ENCODE measurements at regions not wholly inside any gene's neighbourhood (a gene's known extent, or its start where the extent isn't known, plus 50 kb on each side); places are given as distances from the start of the nearest gene placed in this dataset.

- TF ChIP-seq, protein P1, sequence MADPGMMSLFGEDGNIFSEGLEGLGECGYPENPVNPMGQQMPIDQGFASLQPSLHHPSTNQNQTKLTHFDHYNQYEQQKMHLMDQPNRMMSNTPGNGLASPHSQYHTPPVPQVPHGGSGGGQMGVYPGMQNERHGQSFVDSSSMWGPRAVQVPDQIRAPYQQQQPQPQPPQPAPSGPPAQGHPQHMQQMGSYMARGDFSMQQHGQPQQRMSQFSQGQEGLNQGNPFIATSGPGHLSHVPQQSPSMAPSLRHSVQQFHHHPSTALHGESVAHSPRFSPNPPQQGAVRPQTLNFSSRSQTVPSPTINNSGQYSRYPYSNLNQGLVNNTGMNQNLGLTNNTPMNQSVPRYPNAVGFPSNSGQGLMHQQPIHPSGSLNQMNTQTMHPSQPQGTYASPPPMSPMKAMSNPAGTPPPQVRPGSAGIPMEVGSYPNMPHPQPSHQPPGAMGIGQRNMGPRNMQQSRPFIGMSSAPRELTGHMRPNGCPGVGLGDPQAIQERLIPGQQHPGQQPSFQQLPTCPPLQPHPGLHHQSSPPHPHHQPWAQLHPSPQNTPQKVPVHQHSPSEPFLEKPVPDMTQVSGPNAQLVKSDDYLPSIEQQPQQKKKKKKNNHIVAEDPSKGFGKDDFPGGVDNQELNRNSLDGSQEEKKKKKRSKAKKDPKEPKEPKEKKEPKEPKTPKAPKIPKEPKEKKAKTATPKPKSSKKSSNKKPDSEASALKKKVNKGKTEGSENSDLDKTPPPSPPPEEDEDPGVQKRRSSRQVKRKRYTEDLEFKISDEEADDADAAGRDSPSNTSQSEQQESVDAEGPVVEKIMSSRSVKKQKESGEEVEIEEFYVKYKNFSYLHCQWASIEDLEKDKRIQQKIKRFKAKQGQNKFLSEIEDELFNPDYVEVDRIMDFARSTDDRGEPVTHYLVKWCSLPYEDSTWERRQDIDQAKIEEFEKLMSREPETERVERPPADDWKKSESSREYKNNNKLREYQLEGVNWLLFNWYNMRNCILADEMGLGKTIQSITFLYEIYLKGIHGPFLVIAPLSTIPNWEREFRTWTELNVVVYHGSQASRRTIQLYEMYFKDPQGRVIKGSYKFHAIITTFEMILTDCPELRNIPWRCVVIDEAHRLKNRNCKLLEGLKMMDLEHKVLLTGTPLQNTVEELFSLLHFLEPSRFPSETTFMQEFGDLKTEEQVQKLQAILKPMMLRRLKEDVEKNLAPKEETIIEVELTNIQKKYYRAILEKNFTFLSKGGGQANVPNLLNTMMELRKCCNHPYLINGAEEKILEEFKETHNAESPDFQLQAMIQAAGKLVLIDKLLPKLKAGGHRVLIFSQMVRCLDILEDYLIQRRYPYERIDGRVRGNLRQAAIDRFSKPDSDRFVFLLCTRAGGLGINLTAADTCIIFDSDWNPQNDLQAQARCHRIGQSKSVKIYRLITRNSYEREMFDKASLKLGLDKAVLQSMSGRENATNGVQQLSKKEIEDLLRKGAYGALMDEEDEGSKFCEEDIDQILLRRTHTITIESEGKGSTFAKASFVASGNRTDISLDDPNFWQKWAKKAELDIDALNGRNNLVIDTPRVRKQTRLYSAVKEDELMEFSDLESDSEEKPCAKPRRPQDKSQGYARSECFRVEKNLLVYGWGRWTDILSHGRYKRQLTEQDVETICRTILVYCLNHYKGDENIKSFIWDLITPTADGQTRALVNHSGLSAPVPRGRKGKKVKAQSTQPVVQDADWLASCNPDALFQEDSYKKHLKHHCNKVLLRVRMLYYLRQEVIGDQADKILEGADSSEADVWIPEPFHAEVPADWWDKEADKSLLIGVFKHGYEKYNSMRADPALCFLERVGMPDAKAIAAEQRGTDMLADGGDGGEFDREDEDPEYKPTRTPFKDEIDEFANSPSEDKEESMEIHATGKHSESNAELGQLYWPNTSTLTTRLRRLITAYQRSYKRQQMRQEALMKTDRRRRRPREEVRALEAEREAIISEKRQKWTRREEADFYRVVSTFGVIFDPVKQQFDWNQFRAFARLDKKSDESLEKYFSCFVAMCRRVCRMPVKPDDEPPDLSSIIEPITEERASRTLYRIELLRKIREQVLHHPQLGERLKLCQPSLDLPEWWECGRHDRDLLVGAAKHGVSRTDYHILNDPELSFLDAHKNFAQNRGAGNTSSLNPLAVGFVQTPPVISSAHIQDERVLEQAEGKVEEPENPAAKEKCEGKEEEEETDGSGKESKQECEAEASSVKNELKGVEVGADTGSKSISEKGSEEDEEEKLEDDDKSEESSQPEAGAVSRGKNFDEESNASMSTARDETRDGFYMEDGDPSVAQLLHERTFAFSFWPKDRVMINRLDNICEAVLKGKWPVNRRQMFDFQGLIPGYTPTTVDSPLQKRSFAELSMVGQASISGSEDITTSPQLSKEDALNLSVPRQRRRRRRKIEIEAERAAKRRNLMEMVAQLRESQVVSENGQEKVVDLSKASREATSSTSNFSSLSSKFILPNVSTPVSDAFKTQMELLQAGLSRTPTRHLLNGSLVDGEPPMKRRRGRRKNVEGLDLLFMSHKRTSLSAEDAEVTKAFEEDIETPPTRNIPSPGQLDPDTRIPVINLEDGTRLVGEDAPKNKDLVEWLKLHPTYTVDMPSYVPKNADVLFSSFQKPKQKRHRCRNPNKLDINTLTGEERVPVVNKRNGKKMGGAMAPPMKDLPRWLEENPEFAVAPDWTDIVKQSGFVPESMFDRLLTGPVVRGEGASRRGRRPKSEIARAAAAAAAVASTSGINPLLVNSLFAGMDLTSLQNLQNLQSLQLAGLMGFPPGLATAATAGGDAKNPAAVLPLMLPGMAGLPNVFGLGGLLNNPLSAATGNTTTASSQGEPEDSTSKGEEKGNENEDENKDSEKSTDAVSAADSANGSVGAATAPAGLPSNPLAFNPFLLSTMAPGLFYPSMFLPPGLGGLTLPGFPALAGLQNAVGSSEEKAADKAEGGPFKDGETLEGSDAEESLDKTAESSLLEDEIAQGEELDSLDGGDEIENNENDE (IDR thresholded peaks at IDR 0.05; ENCODE audit: low read depth, low read length) = no peak
- TF ChIP-seq MYNN (IDR thresholded peaks at IDR 0.05) (no peak), MYNN (CRISPR knock-in tag; IDR thresholded peaks at IDR 0.05) (no peak), OTX1 (CRISPR knock-in tag; IDR thresholded peaks at IDR 0.05) (no peak), CREBBP (IDR thresholded peaks at IDR 0.05; ENCODE audit: low read depth, low read length) (no peak), PHF20 (IDR thresholded peaks at IDR 0.05; ENCODE audit: partially characterized antibody) (no peak), RREB1 (CRISPR knock-in tag; IDR thresholded peaks at IDR 0.05) (no peak), NCOA6 (IDR thresholded peaks at IDR 0.05) (no peak), TRIM24 (IDR thresholded peaks at IDR 0.05) (no peak), PTRF (tag; IDR thresholded peaks at IDR 0.05) (no peak)
- TF ChIP-seq, protein P2, sequence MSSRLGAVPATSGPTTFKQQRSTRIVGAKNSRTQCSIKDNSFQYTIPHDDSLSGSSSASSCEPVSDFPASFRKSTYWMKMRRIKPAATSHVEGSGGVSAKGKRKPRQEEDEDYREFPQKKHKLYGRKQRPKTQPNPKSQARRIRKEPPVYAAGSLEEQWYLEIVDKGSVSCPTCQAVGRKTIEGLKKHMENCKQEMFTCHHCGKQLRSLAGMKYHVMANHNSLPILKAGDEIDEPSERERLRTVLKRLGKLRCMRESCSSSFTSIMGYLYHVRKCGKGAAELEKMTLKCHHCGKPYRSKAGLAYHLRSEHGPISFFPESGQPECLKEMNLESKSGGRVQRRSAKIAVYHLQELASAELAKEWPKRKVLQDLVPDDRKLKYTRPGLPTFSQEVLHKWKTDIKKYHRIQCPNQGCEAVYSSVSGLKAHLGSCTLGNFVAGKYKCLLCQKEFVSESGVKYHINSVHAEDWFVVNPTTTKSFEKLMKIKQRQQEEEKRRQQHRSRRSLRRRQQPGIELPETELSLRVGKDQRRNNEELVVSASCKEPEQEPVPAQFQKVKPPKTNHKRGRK (tag; IDR thresholded peaks at IDR 0.05) = no peak
Observed at GRCh38 chr5:56494300-56494731, 261.2 kb upstream of the ANKRD55 start (continued).

Data from K562 (cell line).